HG03135 (cell line): ENCODE measurements at regions not wholly inside any gene's neighbourhood (a gene's known extent, or its start where the extent isn't known, plus 50 kb on each side); places are given as distances from the start of the nearest gene placed in this dataset.

Experiments
- ATAC-seq: cut with Tn5 transposase; IDR thresholded peaks from one replicate; pipeline ENCODE4 v1.9.1; 2021; ENCODE audit warnings: mild to moderate bottlenecking, moderate library complexity; ENCODE audit not compliant: unreplicated experiment

DNA sequence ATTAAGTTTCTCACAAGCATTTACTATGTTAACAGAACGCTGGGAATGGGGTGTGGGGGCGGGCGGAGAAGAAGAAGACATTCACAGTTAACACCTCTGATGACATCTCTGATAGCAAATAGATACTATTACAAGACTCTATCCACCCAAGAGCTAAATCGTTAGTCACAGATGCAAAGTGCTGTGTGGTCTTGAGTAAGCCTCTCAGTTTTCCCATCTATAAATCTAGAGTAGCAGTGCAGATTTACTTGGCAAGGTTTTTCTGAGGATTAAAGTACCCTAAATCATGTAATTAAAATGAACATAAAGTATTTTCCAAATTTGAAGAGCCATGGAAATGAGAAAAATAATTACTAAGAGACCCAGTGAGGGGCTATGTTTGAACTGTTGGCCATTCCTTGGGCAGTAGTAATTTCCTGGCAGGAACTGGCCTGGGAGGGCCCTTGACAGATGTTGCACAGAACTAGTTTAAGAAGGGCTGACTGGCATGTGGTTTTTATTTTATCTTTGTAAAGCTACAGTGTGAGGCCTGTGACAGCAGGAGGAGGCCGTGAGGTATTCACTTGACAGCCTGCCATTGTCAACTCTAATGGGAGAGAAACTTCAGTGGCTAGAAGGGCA lies 58.7 kb upstream of the APOBEC4 start:
- no peak for ATAC-seq

- ATAC-seq, result no peak
Measured at GRCh38 chr1:183711165-183711682, 58.1 kb upstream of the APOBEC4 start.

DNA sequence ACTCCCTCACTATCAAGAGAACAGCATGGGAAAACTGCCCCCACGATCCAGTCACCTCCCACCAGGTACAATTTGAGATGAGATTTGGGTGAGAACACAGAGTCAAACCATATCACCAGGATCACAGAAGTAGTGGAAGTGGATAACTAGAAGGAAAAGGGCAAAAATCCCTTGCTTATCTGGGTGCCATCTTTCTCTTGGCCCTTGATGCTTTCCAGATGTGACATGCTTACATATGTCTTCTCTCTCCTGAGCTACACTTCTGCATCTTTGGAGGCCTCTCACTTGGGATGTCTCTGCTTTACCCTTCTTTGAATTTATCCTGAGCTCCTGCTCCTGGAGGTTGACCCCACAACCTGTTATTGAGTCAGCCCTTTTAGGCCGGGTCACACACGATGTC lies 57.6 kb upstream of the APOBEC4 start:
- no peak for ATAC-seq

- ATAC-seq, result no peak
Measured at GRCh38 chr1:183710333-183710732, 57.2 kb upstream of the APOBEC4 start.

- ATAC-seq, result no peak
Measured at GRCh38 chr1:183704131-183704530, 51.0 kb upstream of the APOBEC4 start.
